ENCODE measurements at regions not wholly inside any gene's neighbourhood (a gene's known extent, or its start where the extent isn't known, plus 50 kb on each side); places are given as distances from the start of the nearest gene placed in this dataset.

- intact Hi-C loops (cut with DNase I): no loop called here
- Histone ChIP-seq H3K4me3 (no peak overlapping the region), H3K27ac (no peak overlapping the region), H3K9me3 (peaks cover 0 to 3% (median 0%) of the 10 kb centered on the region in 4 donors), H3K36me3 (no peaks in the 10 kb centered on the region), H3K4me1 (no peaks in the 10 kb centered on the region), H3K27me3 (no peaks in the 10 kb centered on the region)
- ATAC-seq: no peak
- TF ChIP-seq POLR2A (IDR thresholded peaks at IDR 0.05) (no peak), CTCF (IDR thresholded peaks at IDR 0.05) (no peak)
- no peak for DNase-seq
These were observed 147.4 kb upstream of the STAC start for GRCh38 chr3:36232797-36233489.

DNA sequence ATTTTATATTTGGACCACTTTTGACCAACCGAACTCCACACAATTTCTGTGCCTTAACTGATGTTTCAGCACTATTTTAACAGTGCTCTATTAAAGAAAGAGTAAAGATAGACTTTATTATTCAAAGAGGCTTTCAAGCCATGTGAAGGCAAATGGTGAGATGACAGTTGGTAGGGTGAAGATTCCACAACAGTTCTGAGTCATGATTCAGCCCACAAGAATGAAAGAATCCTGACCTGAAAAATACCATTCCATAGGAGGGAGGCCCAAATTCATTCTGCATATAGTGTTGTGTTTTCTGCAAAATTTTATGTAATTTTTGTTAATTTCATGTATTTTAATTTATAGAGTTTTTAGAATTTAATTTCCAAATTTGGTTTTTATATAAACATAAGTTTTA is 135.6 kb upstream of the STAC start:
- no peaks in the 10 kb centered on the region for H3K36me3 ChIP-seq
- H3K9me3 ChIP-seq: no peaks in the 10 kb centered on the region
- no peaks in the 10 kb centered on the region for H3K27me3 ChIP-seq
- H3K27ac ChIP-seq: no peak overlapping the region
- H3K4me3 ChIP-seq: no peak overlapping the region
- ATAC-seq (no peak), DNase-seq (no peak)
- 57% methylated on average over 1 of the region's 1 CpG for WGBS (ENCODE audit: insufficient coverage, low coverage, low lambda C conversion rate, missing lambda C conversion rate)
- TF ChIP-seq POLR2A (IDR thresholded peaks at IDR 0.05) (no peak), CTCF (IDR thresholded peaks at IDR 0.05) (no peak)
- no peaks in the 10 kb centered on the region for H3K4me1 ChIP-seq
- intact Hi-C loops (cut with DNase I): no loop called here

GRCh38 chr3:36248374-36248773 is 131.9 kb upstream of the STAC start:
- H3K36me3 ChIP-seq: no peaks in the 10 kb centered on the region
- no peak for ATAC-seq
- no peak overlapping the region for H3K27ac ChIP-seq
- H3K4me1 ChIP-seq: no peaks in the 10 kb centered on the region
- no peak overlapping the region for H3K4me3 ChIP-seq
- no peak for TF ChIP-seq CTCF (IDR thresholded peaks at IDR 0.05)
- no peak for TF ChIP-seq POLR2A (IDR thresholded peaks at IDR 0.05)
- H3K27me3 ChIP-seq: no peaks in the 10 kb centered on the region
- H3K9me3 ChIP-seq: no peaks in the 10 kb centered on the region
- intact Hi-C loops (cut with DNase I): no loop called here
- DNase-seq: no peak
- WGBS (ENCODE audit: insufficient coverage, low coverage, low lambda C conversion rate, missing lambda C conversion rate): 83% methylated on average over 2 of the region's 3 CpGs

GRCh38 chr3:36250191-36250590 is 130.1 kb upstream of the STAC start:
- no CpG with 5 or more reads among the region's 1 CpG for WGBS (ENCODE audit: insufficient coverage, low coverage, low lambda C conversion rate, missing lambda C conversion rate)
- ATAC-seq (peak in 1 of 4 donors; percentile 18), DNase-seq (no peak)
- no peak for TF ChIP-seq POLR2A (IDR thresholded peaks at IDR 0.05)
- TF ChIP-seq CTCF (IDR thresholded peaks at IDR 0.05): no peak
- intact Hi-C loops (cut with DNase I): no loop called here
- H3K9me3 ChIP-seq: no peaks in the 10 kb centered on the region
- no peaks in the 10 kb centered on the region for H3K4me1 ChIP-seq
- no peak overlapping the region for H3K4me3 ChIP-seq
- no peaks in the 10 kb centered on the region for H3K36me3 ChIP-seq
- no peak overlapping the region for H3K27ac ChIP-seq
- no peaks in the 10 kb centered on the region for H3K27me3 ChIP-seq
